Fibroblast of mammary gland (primary cell): ENCODE measurements at regions not wholly inside any gene's neighbourhood (a gene's known extent, or its start where the extent isn't known, plus 50 kb on each side); places are given as distances from the start of the nearest gene placed in this dataset.

Experiments used
- DNase-seq: peaks from one replicate; pipeline ENCODE4 v3.0.0-alpha.2; 2010; ENCODE audit warnings: low read depth
- H3K4me3 ChIP-seq: 2 replicates; pipeline ENCODE4 v1.5.1; 2011; ENCODE audit warnings: low read depth, mild to moderate bottlenecking, low read length, moderate library complexity; ENCODE audit not compliant: control insufficient read depth
- TF ChIP-seq, protein P1 (sequence below): conservative IDR thresholded peaks from 2 replicates; pipeline ENCODE4 v1.5.1; 2011; ENCODE audit warnings: low read depth, low read length, inconsistent platforms; ENCODE audit not compliant: control insufficient read depth, insufficient read depth

DNA sequence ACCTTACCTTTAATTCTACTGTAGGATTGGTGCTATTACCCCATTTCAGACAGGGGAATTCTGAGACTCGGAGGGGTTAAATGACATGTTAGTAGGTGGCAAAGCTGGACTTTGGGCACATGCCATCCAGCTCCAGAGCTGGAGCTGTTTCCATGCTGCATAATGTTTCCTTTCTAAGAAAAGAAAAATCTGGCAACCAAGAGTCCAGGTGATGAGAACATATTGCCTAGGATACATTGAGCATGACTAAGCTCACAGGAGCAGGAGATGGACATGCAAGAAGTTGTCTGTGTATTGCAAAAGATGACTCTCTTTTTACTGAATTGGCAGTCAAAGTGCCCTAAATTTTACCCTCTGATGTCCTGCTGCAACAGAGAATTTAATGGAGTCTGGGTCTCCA is 150.8 kb upstream of the SYT13 start:
- no peak for DNase-seq
- no peak overlapping the region for H3K4me3 ChIP-seq
- TF ChIP-seq, protein P1, sequence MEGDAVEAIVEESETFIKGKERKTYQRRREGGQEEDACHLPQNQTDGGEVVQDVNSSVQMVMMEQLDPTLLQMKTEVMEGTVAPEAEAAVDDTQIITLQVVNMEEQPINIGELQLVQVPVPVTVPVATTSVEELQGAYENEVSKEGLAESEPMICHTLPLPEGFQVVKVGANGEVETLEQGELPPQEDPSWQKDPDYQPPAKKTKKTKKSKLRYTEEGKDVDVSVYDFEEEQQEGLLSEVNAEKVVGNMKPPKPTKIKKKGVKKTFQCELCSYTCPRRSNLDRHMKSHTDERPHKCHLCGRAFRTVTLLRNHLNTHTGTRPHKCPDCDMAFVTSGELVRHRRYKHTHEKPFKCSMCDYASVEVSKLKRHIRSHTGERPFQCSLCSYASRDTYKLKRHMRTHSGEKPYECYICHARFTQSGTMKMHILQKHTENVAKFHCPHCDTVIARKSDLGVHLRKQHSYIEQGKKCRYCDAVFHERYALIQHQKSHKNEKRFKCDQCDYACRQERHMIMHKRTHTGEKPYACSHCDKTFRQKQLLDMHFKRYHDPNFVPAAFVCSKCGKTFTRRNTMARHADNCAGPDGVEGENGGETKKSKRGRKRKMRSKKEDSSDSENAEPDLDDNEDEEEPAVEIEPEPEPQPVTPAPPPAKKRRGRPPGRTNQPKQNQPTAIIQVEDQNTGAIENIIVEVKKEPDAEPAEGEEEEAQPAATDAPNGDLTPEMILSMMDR = no peak

DNA sequence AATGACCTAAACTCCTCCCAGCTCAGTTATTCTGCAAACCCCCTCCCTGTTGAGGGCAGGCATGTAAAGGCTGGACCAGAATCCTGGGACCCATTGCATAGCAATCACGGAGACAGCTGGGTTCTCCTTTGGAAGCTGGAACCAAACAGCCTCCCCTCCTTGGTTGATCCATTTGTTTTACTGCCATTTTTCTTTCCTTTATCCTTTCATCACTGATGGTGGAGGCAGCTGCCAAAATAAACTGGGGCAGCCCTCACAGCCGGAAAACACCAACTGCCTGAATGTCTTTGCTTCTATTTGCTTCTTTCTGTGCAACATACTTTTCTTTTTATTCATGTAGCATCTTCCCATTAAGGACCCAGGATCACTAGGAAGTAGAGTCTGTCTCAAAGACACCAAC is 150.0 kb upstream of the SYT13 start:
- DNase-seq = no peak
- TF ChIP-seq, protein P1 = no peak
- no peak overlapping the region for H3K4me3 ChIP-seq

DNA sequence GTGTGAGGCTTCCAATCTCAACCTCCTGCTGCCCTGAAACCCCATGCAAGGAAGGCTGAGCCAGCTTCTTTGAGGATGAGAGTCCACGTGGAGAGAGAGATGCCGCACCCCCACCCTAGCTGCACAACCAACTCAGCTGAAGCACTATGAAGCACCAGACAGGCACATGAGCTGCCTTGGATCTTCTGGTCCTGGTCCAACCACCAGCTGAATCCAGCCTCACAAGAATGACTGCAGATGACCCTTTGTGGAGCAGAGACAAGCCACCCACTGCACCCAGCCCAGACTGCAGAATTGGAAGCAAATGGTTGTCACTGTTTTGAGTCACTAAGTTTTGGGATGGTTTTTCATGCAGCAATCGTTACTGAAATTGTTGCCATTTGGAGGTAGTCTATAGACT is 149.6 kb upstream of the SYT13 start:
- TF ChIP-seq, protein P1 = no peak
- H3K4me3 ChIP-seq = no peak overlapping the region
- DNase-seq = no peak

DNA sequence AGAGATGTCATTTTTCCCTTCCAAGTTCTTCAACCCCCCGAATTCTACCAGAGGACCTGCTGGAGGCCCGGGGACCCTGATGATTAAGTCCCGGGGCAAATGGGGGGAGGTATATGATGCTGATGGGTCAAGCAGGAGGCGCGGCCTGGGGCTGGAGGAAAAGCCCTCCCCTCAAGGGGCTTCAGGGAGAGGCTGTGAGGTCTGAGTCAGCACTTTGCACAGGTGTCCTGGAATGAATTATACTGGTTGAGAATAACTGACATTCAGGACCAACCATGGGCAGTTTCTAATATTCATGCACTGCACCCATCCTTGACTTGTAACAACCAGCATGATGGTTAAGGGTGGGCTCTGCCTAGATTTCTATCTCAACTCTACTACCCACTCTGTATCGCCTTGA is 146.8 kb upstream of the SYT13 start:
- TF ChIP-seq, protein P1 = no peak
- DNase-seq = no peak
- H3K4me3 ChIP-seq = no peak overlapping the region

DNA sequence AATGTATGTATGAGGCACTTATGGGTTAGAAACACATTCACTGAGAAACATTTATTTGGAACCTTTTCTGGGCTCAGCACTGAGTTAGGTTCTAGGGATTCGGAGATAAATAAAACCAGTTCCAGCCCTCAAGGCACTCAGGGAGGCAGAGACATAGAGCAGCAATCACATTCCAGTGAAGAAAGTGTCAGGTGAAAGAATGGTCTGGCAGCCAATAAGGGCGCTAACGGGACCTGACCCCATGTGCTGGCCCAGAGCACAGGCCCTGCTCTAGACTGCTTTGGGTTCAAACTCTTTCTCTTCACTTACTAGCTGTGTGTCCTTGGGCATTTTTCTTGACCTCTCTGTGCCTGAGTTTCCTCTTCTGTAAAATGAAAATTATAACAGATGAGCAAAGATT is 146.0 kb upstream of the SYT13 start:
- no peak for DNase-seq
- no peak overlapping the region for H3K4me3 ChIP-seq
- TF ChIP-seq, protein P1 = no peak

DNA sequence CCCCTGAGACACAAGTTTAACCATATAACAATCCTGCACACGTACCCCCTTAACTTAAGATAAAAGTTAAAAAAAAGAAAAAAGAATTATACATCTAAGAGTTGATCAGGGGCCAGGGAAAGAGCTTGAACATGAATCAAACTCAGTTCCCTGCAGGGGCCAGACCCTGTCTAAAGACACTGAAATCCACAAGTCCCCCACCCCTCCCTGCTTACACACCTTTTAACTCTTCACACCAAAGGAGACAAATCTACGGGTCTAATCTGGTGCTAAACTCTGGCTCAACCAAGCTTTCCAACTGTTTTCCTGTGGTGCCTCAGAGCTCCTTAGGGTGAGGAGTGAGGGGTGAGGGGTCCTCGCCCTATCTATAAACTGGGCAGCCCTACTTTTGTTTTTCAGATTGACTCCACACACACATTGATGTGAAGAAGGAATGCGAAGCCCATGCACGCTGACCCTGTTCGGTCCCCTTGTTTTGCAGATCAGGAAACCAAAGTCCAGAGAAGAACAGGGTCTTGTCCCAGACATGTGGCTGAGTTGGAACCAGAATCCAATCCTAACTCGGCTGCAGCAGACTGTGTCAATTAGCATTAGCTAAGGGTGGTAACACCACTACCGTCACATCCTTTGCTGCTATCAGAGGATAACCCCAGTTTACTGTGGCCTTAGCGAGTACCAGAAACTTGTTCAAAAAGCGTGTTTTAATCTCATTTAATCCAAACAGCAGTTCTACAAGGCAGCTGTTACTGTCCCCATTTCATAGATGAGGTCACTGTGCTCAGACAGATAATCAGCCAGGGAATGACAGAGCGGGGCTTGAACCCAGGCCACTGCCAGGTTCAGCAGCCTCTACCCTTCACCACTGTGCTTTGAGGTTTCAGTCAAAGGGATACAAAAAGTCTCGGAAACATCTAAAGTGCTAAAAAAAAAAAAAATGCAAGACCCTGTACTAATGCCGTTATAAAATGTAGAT is 145.2 kb upstream of the SYT13 start:
- TF ChIP-seq, protein P1 = no peak
- H3K4me3 ChIP-seq = no peak overlapping the region
- DNase-seq = no peak
